ENCODE measurements at regions not wholly inside any gene's neighbourhood (a gene's known extent, or its start where the extent isn't known, plus 50 kb on each side); places are given as distances from the start of the nearest gene placed in this dataset.

GRCh38 chr5:56352808-56353590 lies 119.9 kb upstream of the ANKRD55 start:
- Histone ChIP-seq H3K27me3 (ENCODE audit: control insufficient read depth, insufficient read depth, low read length) (no peaks in the 10 kb centered on the region), H3K27ac (ENCODE audit: insufficient read depth, low read length) (no peak overlapping the region), H3K9me3 (ENCODE audit: control insufficient read depth, insufficient read depth, low read depth, low read length) (no peaks in the 10 kb centered on the region), H3K79me2 (ENCODE audit: control insufficient read depth, insufficient read depth, low read length) (no peaks in the 10 kb centered on the region), H3K4me3 (replicated peaks in 1 of 4; ENCODE audit: control extremely low read depth in 1 of 4, insufficient read depth in 1 of 4, low read depth in 3 of 4, low read length in 4 of 4) (no peak overlapping the region), H3K9ac (ENCODE audit: insufficient read depth, low read length) (no peak overlapping the region), H3K4me2 (ENCODE audit: extremely low read depth, insufficient read depth, low read length) (no peak overlapping the region), H3K36me3 (ENCODE audit: control insufficient read depth, insufficient read depth, low read length) (no peaks in the 10 kb centered on the region), H3K4me1 (ENCODE audit: control insufficient read depth, extremely low read depth, insufficient read depth, low read length) (peaks cover 16% of the 10 kb centered on the region), H4K20me1 (ENCODE audit: control insufficient read depth, extremely low read depth, insufficient read depth, low read length) (no peaks in the 10 kb centered on the region), H2AFZ (ENCODE audit: low read length) (no peak overlapping the region)
- no peak for DNase-seq (ENCODE audit: low read depth in 2 of 2)
- TF ChIP-seq EZH2 (IDR thresholded peaks at IDR 0.05; ENCODE audit: low read length, missing control alignments) (no peak), CTCF (conservative IDR thresholded peaks at IDR 0.05 in 1 of 2, IDR thresholded peaks at IDR 0.05 in 1 of 2; ENCODE audit: low read depth in 1 of 2, low read length in 2 of 2) (no peak)

- H3K9me3 ChIP-seq (ENCODE audit: control insufficient read depth, insufficient read depth, low read depth, low read length) = no peaks in the 10 kb centered on the region
- H4K20me1 ChIP-seq (ENCODE audit: control insufficient read depth, extremely low read depth, insufficient read depth, low read length) = no peaks in the 10 kb centered on the region
- H3K79me2 ChIP-seq (ENCODE audit: control insufficient read depth, insufficient read depth, low read length) = no peaks in the 10 kb centered on the region
- H3K27me3 ChIP-seq (ENCODE audit: control insufficient read depth, insufficient read depth, low read length) = no peaks in the 10 kb centered on the region
- peaks cover 18% of the 10 kb centered on the region for H3K4me1 ChIP-seq (ENCODE audit: control insufficient read depth, extremely low read depth, insufficient read depth, low read length)
- H3K4me2 ChIP-seq (ENCODE audit: extremely low read depth, insufficient read depth, low read length) = peak overlapping the region; percentile 13
- H3K4me3 ChIP-seq (replicated peaks in 1 of 4; ENCODE audit: control extremely low read depth in 1 of 4, insufficient read depth in 1 of 4, low read depth in 3 of 4, low read length in 4 of 4) = no peak overlapping the region
- no peak overlapping the region for H3K27ac ChIP-seq (ENCODE audit: insufficient read depth, low read length)
- H3K9ac ChIP-seq (ENCODE audit: insufficient read depth, low read length) = no peak overlapping the region
- no peak for TF ChIP-seq CTCF (conservative IDR thresholded peaks at IDR 0.05 in 1 of 2, IDR thresholded peaks at IDR 0.05 in 1 of 2; ENCODE audit: low read depth in 1 of 2, low read length in 2 of 2)
- no peak for TF ChIP-seq EZH2 (IDR thresholded peaks at IDR 0.05; ENCODE audit: low read length, missing control alignments)
- DNase-seq (ENCODE audit: low read depth in 2 of 2) = peak; percentile 83 to 90
- H2AFZ ChIP-seq (ENCODE audit: low read length) = no peak overlapping the region
- no peaks in the 10 kb centered on the region for H3K36me3 ChIP-seq (ENCODE audit: control insufficient read depth, insufficient read depth, low read length)
These were observed 117.6 kb upstream of the ANKRD55 start for GRCh38 chr5:56350597-56351170.

GRCh38 chr5:56350011-56350596 lies 117.0 kb upstream of the ANKRD55 start:
- no peak for DNase-seq (ENCODE audit: low read depth in 2 of 2)
- no peak overlapping the region for H3K9ac ChIP-seq (ENCODE audit: insufficient read depth, low read length)
- no peak overlapping the region for H2AFZ ChIP-seq (ENCODE audit: low read length)

More at GRCh38 chr5:56350011-56350596, 117.0 kb upstream of the ANKRD55 start:
- no peaks in the 10 kb centered on the region for H4K20me1 ChIP-seq (ENCODE audit: control insufficient read depth, extremely low read depth, insufficient read depth, low read length)
- H3K9me3 ChIP-seq (ENCODE audit: control insufficient read depth, insufficient read depth, low read depth, low read length) = no peaks in the 10 kb centered on the region
- H3K4me1 ChIP-seq (ENCODE audit: control insufficient read depth, extremely low read depth, insufficient read depth, low read length) = peaks cover 18% of the 10 kb centered on the region
- H3K27me3 ChIP-seq (ENCODE audit: control insufficient read depth, insufficient read depth, low read length) = no peaks in the 10 kb centered on the region
- no peaks in the 10 kb centered on the region for H3K36me3 ChIP-seq (ENCODE audit: control insufficient read depth, insufficient read depth, low read length)
- no peaks in the 10 kb centered on the region for H3K79me2 ChIP-seq (ENCODE audit: control insufficient read depth, insufficient read depth, low read length)
- H3K4me2 ChIP-seq (ENCODE audit: extremely low read depth, insufficient read depth, low read length) = peak overlapping the region; percentile 57
- peak overlapping the region; percentile 26 for H3K27ac ChIP-seq (ENCODE audit: insufficient read depth, low read length)
- TF ChIP-seq CTCF (conservative IDR thresholded peaks at IDR 0.05 in 1 of 2, IDR thresholded peaks at IDR 0.05 in 1 of 2; ENCODE audit: low read depth in 1 of 2, low read length in 2 of 2) (no peak), EZH2 (IDR thresholded peaks at IDR 0.05; ENCODE audit: low read length, missing control alignments) (no peak)
- H3K4me3 ChIP-seq (replicated peaks in 1 of 4; ENCODE audit: control extremely low read depth in 1 of 4, insufficient read depth in 1 of 4, low read depth in 3 of 4, low read length in 4 of 4) = no peak overlapping the region

All from fibroblast of lung (primary cell).